ENCODE measurements at regions not wholly inside any gene's neighbourhood (a gene's known extent, or its start where the extent isn't known, plus 50 kb on each side); places are given as distances from the start of the nearest gene placed in this dataset.

GRCh38 chr2:42868874-42869273 lies 76.5 kb upstream of the HAAO start:
- BruUV-seq (replicated peaks) = no TSS peak
- POLR2A ChIA-PET = no interaction called here
- H3K4me1 ChIP-seq (ENCODE audit: control insufficient read depth, insufficient read depth, low read length) = no peaks in the 10 kb centered on the region
- H3K4me3 ChIP-seq (ENCODE audit: low read depth in 2 of 2, low read length in 2 of 2) = no peak overlapping the region
- ATAC-seq = no peak
- intact Hi-C loops (cut with micrococcal nuclease; ENCODE audit: unreplicated experiment) (no loop called here), in situ Hi-C loops (cut with HindIII; ENCODE audit: low pct_unique_long_range_greater_than_20kb, low sequenced_read_pairs) (no loop called here)
- no peaks in the 10 kb centered on the region for H3K27me3 ChIP-seq (ENCODE audit: control insufficient read depth, insufficient read depth, low read length)
- H3K27ac ChIP-seq (ENCODE audit: low read length) = no peak overlapping the region
- CTCF ChIA-PET = no interaction called here
- H3K9me3 ChIP-seq (ENCODE audit: control insufficient read depth, insufficient read depth, low read depth, low read length) = peaks cover 3% of the 10 kb centered on the region; the same call in 1 of the 2 replicates
- TF ChIP-seq REST (IDR thresholded peaks at IDR 0.05; ENCODE audit: insufficient read depth in 1 of 2, low read depth in 2 of 2, low read length in 1 of 2) (no peak), POLR2AphosphoS5 (IDR thresholded peaks at IDR 0.05; ENCODE audit: low read depth, low read length) (no peak), SIN3A (IDR thresholded peaks at IDR 0.05; ENCODE audit: borderline replicate concordance, insufficient read depth, low read depth, low read length) (no peak), CTCF (IDR thresholded peaks at IDR 0.05) (no peak), TCF7L2 (IDR thresholded peaks at IDR 0.05; ENCODE audit: low read depth, low read length) (no peak)
- DNase-seq (ENCODE audit: low read depth, low spot score) = no peak
- no peaks in the 10 kb centered on the region for H3K36me3 ChIP-seq (ENCODE audit: control insufficient read depth, insufficient read depth, low read length)

GRCh38 chr2:42868096-42868495 lies 75.7 kb upstream of the HAAO start:
- Histone ChIP-seq H3K4me3 (ENCODE audit: low read depth in 2 of 2, low read length in 2 of 2) (no peak overlapping the region), H3K27ac (ENCODE audit: low read length) (no peak overlapping the region), H3K4me1 (ENCODE audit: control insufficient read depth, insufficient read depth, low read length) (no peaks in the 10 kb centered on the region), H3K9me3 (ENCODE audit: control insufficient read depth, insufficient read depth, low read depth, low read length) (peaks cover 3% of the 10 kb centered on the region; the same call in 1 of the 2 replicates), H3K27me3 (ENCODE audit: control insufficient read depth, insufficient read depth, low read length) (no peaks in the 10 kb centered on the region), H3K36me3 (ENCODE audit: control insufficient read depth, insufficient read depth, low read length) (no peaks in the 10 kb centered on the region)
- in situ Hi-C loops (cut with HindIII; ENCODE audit: low pct_unique_long_range_greater_than_20kb, low sequenced_read_pairs) (no loop called here), intact Hi-C loops (cut with micrococcal nuclease; ENCODE audit: unreplicated experiment) (no loop called here)
- TF ChIP-seq POLR2AphosphoS5 (IDR thresholded peaks at IDR 0.05; ENCODE audit: low read depth, low read length) (no peak), CTCF (IDR thresholded peaks at IDR 0.05) (no peak), SIN3A (IDR thresholded peaks at IDR 0.05; ENCODE audit: borderline replicate concordance, insufficient read depth, low read depth, low read length) (no peak), TCF7L2 (IDR thresholded peaks at IDR 0.05; ENCODE audit: low read depth, low read length) (no peak), REST (IDR thresholded peaks at IDR 0.05; ENCODE audit: insufficient read depth in 1 of 2, low read depth in 2 of 2, low read length in 1 of 2) (no peak)
- BruUV-seq (replicated peaks) = no TSS peak
- CTCF ChIA-PET = no interaction called here
- ATAC-seq (no peak), DNase-seq (ENCODE audit: low read depth, low spot score) (no peak)
- POLR2A ChIA-PET = no interaction called here

All from Panc1 (cell line).